GM12878 (cell line): ENCODE measurements at regions not wholly inside any gene's neighbourhood (a gene's known extent, or its start where the extent isn't known, plus 50 kb on each side); places are given as distances from the start of the nearest gene placed in this dataset.

Source experiments
- ATF7 ChIP-seq: fragments of 450-650 bp; IDR thresholded peaks from 2 replicates; pipeline ENCODE4 v1.6.1; 2016; ENCODE audit warnings: low read depth, mild to moderate bottlenecking
- E2F8 ChIP-seq: fragments of 450-650 bp; IDR thresholded peaks from 2 replicates; pipeline ENCODE4 v1.6.1; 2018; ENCODE audit warnings: mild to moderate bottlenecking, low read depth, moderate library complexity; ENCODE audit not compliant: partially characterized antibody
- IKZF1 ChIP-seq: fragments of 450-650 bp; conservative IDR thresholded peaks from 2 replicates; pipeline ENCODE4 v1.6.1; 2017; ENCODE audit warnings: antibody characterized with exemption, mild to moderate bottlenecking
- POLR2A ChIP-seq: IDR thresholded peaks from 2 replicates; pipeline ENCODE4 v1.6.1; 2011; ENCODE audit warnings: low read depth, mild to moderate bottlenecking, low read length
- RAD21 ChIP-seq: IDR thresholded peaks from 2 replicates; pipeline ENCODE4 v1.6.1; 2011; ENCODE audit warnings: mild to moderate bottlenecking, low read depth, low read length, moderate library complexity; ENCODE audit not compliant: insufficient read depth
- SIN3A ChIP-seq: IDR thresholded peaks from 2 replicates; pipeline ENCODE4 v1.6.1; 2012; ENCODE audit warnings: low read depth, low read length, improper control_type of control experiment
- ZBED1 ChIP-seq: IDR thresholded peaks from 2 replicates; pipeline ENCODE4 v1.6.1; 2016; ENCODE audit warnings: borderline replicate concordance
- ZNF274 ChIP-seq: IDR thresholded peaks from one replicate; pipeline ENCODE4 v1.8.0; 2011; ENCODE audit not compliant: insufficient read length, insufficient read depth
- TF ChIP-seq, protein P1 (sequence below): IDR thresholded peaks from 2 replicates; pipeline ENCODE4 v1.6.1; 2011; ENCODE audit warnings: mild to moderate bottlenecking, low read depth, low read length, moderate library complexity; ENCODE audit not compliant: insufficient replicate concordance
- TF ChIP-seq, protein P2 (sequence below), 3 experiments: IDR thresholded peaks in 2 of 3; conservative IDR thresholded peaks in 1 of 3; 2 replicates each; pipeline ENCODE4 v1.5.1; 2011; ENCODE audit warnings: low read depth in 3 of 3, low read length in 3 of 3, mild to moderate bottlenecking in 3 of 3, control low read depth in 2 of 3, moderate library complexity in 2 of 3, inconsistent platforms in 1 of 3, mixed read lengths in 1 of 3; ENCODE audit not compliant: control insufficient read depth in 2 of 3, insufficient read depth in 1 of 3; ENCODE audit errors: extremely low read depth in 1 of 3

GRCh38 chr4:175087145-175087544 is 169.0 kb downstream of the ADAM29 start:
- TF ChIP-seq RAD21 (no peak), POLR2A (no peak), IKZF1 (no peak), ZBED1 (no peak), ATF7 (no peak), SIN3A (no peak), ZNF274 (no peak), E2F8 (no peak)
- TF ChIP-seq, protein P1, sequence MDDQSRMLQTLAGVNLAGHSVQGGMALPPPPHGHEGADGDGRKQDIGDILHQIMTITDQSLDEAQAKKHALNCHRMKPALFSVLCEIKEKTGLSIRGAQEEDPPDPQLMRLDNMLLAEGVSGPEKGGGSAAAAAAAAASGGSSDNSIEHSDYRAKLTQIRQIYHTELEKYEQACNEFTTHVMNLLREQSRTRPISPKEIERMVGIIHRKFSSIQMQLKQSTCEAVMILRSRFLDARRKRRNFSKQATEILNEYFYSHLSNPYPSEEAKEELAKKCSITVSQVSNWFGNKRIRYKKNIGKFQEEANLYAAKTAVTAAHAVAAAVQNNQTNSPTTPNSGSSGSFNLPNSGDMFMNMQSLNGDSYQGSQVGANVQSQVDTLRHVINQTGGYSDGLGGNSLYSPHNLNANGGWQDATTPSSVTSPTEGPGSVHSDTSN = no peak
- TF ChIP-seq, protein P2, sequence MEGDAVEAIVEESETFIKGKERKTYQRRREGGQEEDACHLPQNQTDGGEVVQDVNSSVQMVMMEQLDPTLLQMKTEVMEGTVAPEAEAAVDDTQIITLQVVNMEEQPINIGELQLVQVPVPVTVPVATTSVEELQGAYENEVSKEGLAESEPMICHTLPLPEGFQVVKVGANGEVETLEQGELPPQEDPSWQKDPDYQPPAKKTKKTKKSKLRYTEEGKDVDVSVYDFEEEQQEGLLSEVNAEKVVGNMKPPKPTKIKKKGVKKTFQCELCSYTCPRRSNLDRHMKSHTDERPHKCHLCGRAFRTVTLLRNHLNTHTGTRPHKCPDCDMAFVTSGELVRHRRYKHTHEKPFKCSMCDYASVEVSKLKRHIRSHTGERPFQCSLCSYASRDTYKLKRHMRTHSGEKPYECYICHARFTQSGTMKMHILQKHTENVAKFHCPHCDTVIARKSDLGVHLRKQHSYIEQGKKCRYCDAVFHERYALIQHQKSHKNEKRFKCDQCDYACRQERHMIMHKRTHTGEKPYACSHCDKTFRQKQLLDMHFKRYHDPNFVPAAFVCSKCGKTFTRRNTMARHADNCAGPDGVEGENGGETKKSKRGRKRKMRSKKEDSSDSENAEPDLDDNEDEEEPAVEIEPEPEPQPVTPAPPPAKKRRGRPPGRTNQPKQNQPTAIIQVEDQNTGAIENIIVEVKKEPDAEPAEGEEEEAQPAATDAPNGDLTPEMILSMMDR (IDR thresholded peaks at IDR 0.05 in 2 of 3, conservative IDR thresholded peaks at IDR 0.05 in 1 of 3; ENCODE audit: control insufficient read depth in 2 of 3, extremely low read depth in 1 of 3, insufficient read depth in 1 of 3, low read depth in 3 of 3, low read length in 3 of 3) = no peak
